ENCODE measurements at regions not wholly inside any gene's neighbourhood (a gene's known extent, or its start where the extent isn't known, plus 50 kb on each side); places are given as distances from the start of the nearest gene placed in this dataset.

GRCh38 chr13:21879263-21879914 is 208.5 kb downstream of the FGF9 start:
- H3K27ac ChIP-seq (ENCODE audit: low read depth, low read length) = no peak overlapping the region
- H3K18ac ChIP-seq (ENCODE audit: low read length) = no peak overlapping the region
- H2BK120ac ChIP-seq (ENCODE audit: low read depth, low read length) = no peak overlapping the region
- no peak overlapping the region for H3K4me2 ChIP-seq (ENCODE audit: low read length)
- no peak overlapping the region for H3K56ac ChIP-seq (ENCODE audit: low read length)
- H3K79me2 ChIP-seq (ENCODE audit: control insufficient read depth, insufficient read depth, low read length) = no peaks in the 10 kb centered on the region
- H4K5ac ChIP-seq (ENCODE audit: low read length) = no peak overlapping the region
- no peak overlapping the region for H3K23ac ChIP-seq (ENCODE audit: low read length)
- no peaks in the 10 kb centered on the region for H3K27me3 ChIP-seq (ENCODE audit: insufficient read depth, low read length, poor library complexity)
- H2BK5ac ChIP-seq (ENCODE audit: low read length) = no peak overlapping the region
- no peaks in the 10 kb centered on the region for H3K79me1 ChIP-seq (ENCODE audit: low read length)
- no peak overlapping the region for H2AK5ac ChIP-seq (ENCODE audit: low read length)
- no peak overlapping the region for H3K9ac ChIP-seq (ENCODE audit: low read length)
- no peak overlapping the region for H3K4ac ChIP-seq (ENCODE audit: low read depth, low read length)
- DNase-seq = no peak
- no peaks in the 10 kb centered on the region for H3K36me3 ChIP-seq (ENCODE audit: control insufficient read depth, insufficient read depth, low read length)
- no CpG with 5 or more reads among the region's 8 CpGs for WGBS (ENCODE audit: extremely low coverage, insufficient coverage, low lambda C conversion rate)
- no peaks in the 10 kb centered on the region for H3K4me1 ChIP-seq (ENCODE audit: control insufficient read depth, low read depth, low read length)
- no peak overlapping the region for H3K4me3 ChIP-seq (ENCODE audit: low read length)
- no peak overlapping the region for H2BK15ac ChIP-seq (replicated peaks; ENCODE audit: low read depth)
- no peak overlapping the region for H4K8ac ChIP-seq (ENCODE audit: low read depth, low read length)

- Histone ChIP-seq H4K8ac (ENCODE audit: low read depth, low read length) (no peak overlapping the region), H3K4me1 (ENCODE audit: control insufficient read depth, low read depth, low read length) (no peaks in the 10 kb centered on the region), H3K4me3 (ENCODE audit: low read length) (no peak overlapping the region), H3K56ac (ENCODE audit: low read length) (no peak overlapping the region), H2BK15ac (replicated peaks; ENCODE audit: low read depth) (no peak overlapping the region), H3K79me1 (ENCODE audit: low read length) (no peaks in the 10 kb centered on the region), H2AK5ac (ENCODE audit: low read length) (no peak overlapping the region), H2BK120ac (ENCODE audit: low read depth, low read length) (no peak overlapping the region), H3K9ac (ENCODE audit: low read length) (no peak overlapping the region), H3K23ac (ENCODE audit: low read length) (no peak overlapping the region), H3K79me2 (ENCODE audit: control insufficient read depth, insufficient read depth, low read length) (no peaks in the 10 kb centered on the region), H3K18ac (ENCODE audit: low read length) (no peak overlapping the region), H3K4me2 (ENCODE audit: low read length) (no peak overlapping the region), H2BK5ac (ENCODE audit: low read length) (no peak overlapping the region), H4K5ac (ENCODE audit: low read length) (no peak overlapping the region), H3K36me3 (ENCODE audit: control insufficient read depth, insufficient read depth, low read length) (no peaks in the 10 kb centered on the region), H3K27ac (ENCODE audit: low read depth, low read length) (no peak overlapping the region), H3K4ac (ENCODE audit: low read depth, low read length) (no peak overlapping the region), H3K27me3 (ENCODE audit: insufficient read depth, low read length, poor library complexity) (no peaks in the 10 kb centered on the region)
- no CpG with 5 or more reads among the region's 9 CpGs for WGBS (ENCODE audit: extremely low coverage, insufficient coverage, low lambda C conversion rate)
- no peak for DNase-seq
These were observed 211.9 kb downstream of the FGF9 start for GRCh38 chr13:21882766-21883165.

- Histone ChIP-seq H3K9ac (ENCODE audit: low read length) (no peak overlapping the region), H3K27me3 (ENCODE audit: insufficient read depth, low read length, poor library complexity) (no peaks in the 10 kb centered on the region), H3K18ac (ENCODE audit: low read length) (no peak overlapping the region), H4K8ac (ENCODE audit: low read depth, low read length) (no peak overlapping the region), H3K4ac (ENCODE audit: low read depth, low read length) (no peak overlapping the region), H3K36me3 (ENCODE audit: control insufficient read depth, insufficient read depth, low read length) (no peaks in the 10 kb centered on the region), H4K5ac (ENCODE audit: low read length) (no peak overlapping the region), H2AK5ac (ENCODE audit: low read length) (no peak overlapping the region), H2BK120ac (ENCODE audit: low read depth, low read length) (no peak overlapping the region), H3K27ac (ENCODE audit: low read depth, low read length) (no peak overlapping the region), H3K4me2 (ENCODE audit: low read length) (no peak overlapping the region), H3K4me3 (ENCODE audit: low read length) (no peak overlapping the region), H3K56ac (ENCODE audit: low read length) (no peak overlapping the region), H2BK5ac (ENCODE audit: low read length) (no peak overlapping the region), H3K4me1 (ENCODE audit: control insufficient read depth, low read depth, low read length) (no peaks in the 10 kb centered on the region), H3K79me2 (ENCODE audit: control insufficient read depth, insufficient read depth, low read length) (no peaks in the 10 kb centered on the region), H2BK15ac (replicated peaks; ENCODE audit: low read depth) (no peak overlapping the region), H3K23ac (ENCODE audit: low read length) (no peak overlapping the region), H3K79me1 (ENCODE audit: low read length) (no peaks in the 10 kb centered on the region)
- no peak for DNase-seq
- no CpG with 5 or more reads among the region's 1 CpG for WGBS (ENCODE audit: extremely low coverage, insufficient coverage, low lambda C conversion rate)
These were observed 212.8 kb downstream of the FGF9 start for GRCh38 chr13:21883713-21884112.

- H3K4me2 ChIP-seq (ENCODE audit: low read length) = no peak overlapping the region
- no peak overlapping the region for H2AK5ac ChIP-seq (ENCODE audit: low read length)
- no peak overlapping the region for H2BK120ac ChIP-seq (ENCODE audit: low read depth, low read length)
- no peak overlapping the region for H3K4me3 ChIP-seq (ENCODE audit: low read length)
- H2BK5ac ChIP-seq (ENCODE audit: low read length) = no peak overlapping the region
- WGBS (ENCODE audit: extremely low coverage, insufficient coverage, low lambda C conversion rate) = no CpG with 5 or more reads among the region's 5 CpGs
- H3K18ac ChIP-seq (ENCODE audit: low read length) = no peak overlapping the region
- no peaks in the 10 kb centered on the region for H3K79me1 ChIP-seq (ENCODE audit: low read length)
- no peak overlapping the region for H3K4ac ChIP-seq (ENCODE audit: low read depth, low read length)
- H3K27me3 ChIP-seq (ENCODE audit: insufficient read depth, low read length, poor library complexity) = no peaks in the 10 kb centered on the region
- no peaks in the 10 kb centered on the region for H3K36me3 ChIP-seq (ENCODE audit: control insufficient read depth, insufficient read depth, low read length)
- no peaks in the 10 kb centered on the region for H3K4me1 ChIP-seq (ENCODE audit: control insufficient read depth, low read depth, low read length)
- DNase-seq = no peak
- no peak overlapping the region for H2BK15ac ChIP-seq (replicated peaks; ENCODE audit: low read depth)
- H4K8ac ChIP-seq (ENCODE audit: low read depth, low read length) = no peak overlapping the region
- H3K79me2 ChIP-seq (ENCODE audit: control insufficient read depth, insufficient read depth, low read length) = no peaks in the 10 kb centered on the region
- no peak overlapping the region for H3K23ac ChIP-seq (ENCODE audit: low read length)
- H4K5ac ChIP-seq (ENCODE audit: low read length) = no peak overlapping the region
- no peak overlapping the region for H3K27ac ChIP-seq (ENCODE audit: low read depth, low read length)
- no peak overlapping the region for H3K56ac ChIP-seq (ENCODE audit: low read length)
- no peak overlapping the region for H3K9ac ChIP-seq (ENCODE audit: low read length)
These were observed 213.5 kb downstream of the FGF9 start for GRCh38 chr13:21884299-21884909.

GRCh38 chr13:21884965-21885567 is 214.2 kb downstream of the FGF9 start:
- no peak overlapping the region for H3K9ac ChIP-seq (ENCODE audit: low read length)
- H2BK15ac ChIP-seq (replicated peaks; ENCODE audit: low read depth) = no peak overlapping the region
- no peaks in the 10 kb centered on the region for H3K27me3 ChIP-seq (ENCODE audit: insufficient read depth, low read length, poor library complexity)
- no peak overlapping the region for H3K18ac ChIP-seq (ENCODE audit: low read length)
- no peaks in the 10 kb centered on the region for H3K79me2 ChIP-seq (ENCODE audit: control insufficient read depth, insufficient read depth, low read length)
- H3K4me3 ChIP-seq (ENCODE audit: low read length) = no peak overlapping the region
- H3K23ac ChIP-seq (ENCODE audit: low read length) = no peak overlapping the region
- H3K36me3 ChIP-seq (ENCODE audit: control insufficient read depth, insufficient read depth, low read length) = no peaks in the 10 kb centered on the region
- H3K4me2 ChIP-seq (ENCODE audit: low read length) = no peak overlapping the region
- no peak overlapping the region for H3K4ac ChIP-seq (ENCODE audit: low read depth, low read length)
- H2BK120ac ChIP-seq (ENCODE audit: low read depth, low read length) = no peak overlapping the region
- H2BK5ac ChIP-seq (ENCODE audit: low read length) = no peak overlapping the region
- no CpG with 5 or more reads among the region's 9 CpGs for WGBS (ENCODE audit: extremely low coverage, insufficient coverage, low lambda C conversion rate)
- H4K8ac ChIP-seq (ENCODE audit: low read depth, low read length) = no peak overlapping the region
- no peak overlapping the region for H4K5ac ChIP-seq (ENCODE audit: low read length)
- H2AK5ac ChIP-seq (ENCODE audit: low read length) = no peak overlapping the region
- no peak overlapping the region for H3K27ac ChIP-seq (ENCODE audit: low read depth, low read length)
- no peaks in the 10 kb centered on the region for H3K4me1 ChIP-seq (ENCODE audit: control insufficient read depth, low read depth, low read length)
- no peak for DNase-seq
- H3K56ac ChIP-seq (ENCODE audit: low read length) = no peak overlapping the region
- H3K79me1 ChIP-seq (ENCODE audit: low read length) = no peaks in the 10 kb centered on the region
